Peyer's patch (tissue), 4 donors: ENCODE measurements at regions not wholly inside any gene's neighbourhood (a gene's known extent, or its start where the extent isn't known, plus 50 kb on each side); places are given as distances from the start of the nearest gene placed in this dataset.
"Not testable (repeated sequence)": the region's sequence is repeated elsewhere in the genome, so short reads cannot be mapped to it uniquely, and the experiment has no call there.

Experiments
- DNase-seq, 3 donors: peaks; one replicate each; pipeline ENCODE4 v3.0.0-alpha.2; 2017 to 2019
- H3K27ac ChIP-seq, 4 donors: fragments of 200-600 bp; sonication (generic); one replicate each; pipeline ENCODE4 v1.5.1; 2016 to 2019
- H3K27me3 ChIP-seq, 2 donors: fragments of 200-600 bp; sonication (generic); one replicate each; pipeline ENCODE4 v1.5.1; 2019
- H3K36me3 ChIP-seq, 3 donors: fragments of 200-600 bp; sonication (generic); one replicate each; pipeline ENCODE4 v1.5.1; 2016 to 2019
- H3K4me1 ChIP-seq, 4 donors: fragments of 200-600 bp; sonication (generic); one replicate each; pipeline ENCODE4 v1.5.1; 2016 to 2019
- H3K4me3 ChIP-seq, 4 donors: fragments of 200-600 bp; sonication (generic); 1 replicate in 3 of 4; 2 replicates in 1 of 4; pipeline ENCODE4 v1.5.1; 2016 to 2019; ENCODE audit warnings: mild to moderate bottlenecking in 1 of 4
- H3K9me3 ChIP-seq, 4 donors: fragments of 200-600 bp; sonication (generic); one replicate each; pipeline ENCODE4 v1.5.1; 2016 to 2019; ENCODE audit warnings: mild to moderate bottlenecking in 1 of 4
- CTCF ChIP-seq, 6 experiments: fragments of 450-650 bp in 4 of 6; fragments of 200-600 bp in 2 of 6; sonication (generic) in 1 of 6; IDR thresholded peaks; one replicate each; pipeline ENCODE4 v1.5.1; 2017 to 2019; ENCODE audit warnings: antibody characterized with exemption in 6 of 6, mild to moderate bottlenecking in 3 of 6, moderate library complexity in 1 of 6
- POLR2A ChIP-seq, 2 donors: fragments of 450-650 bp; IDR thresholded peaks; one replicate each; pipeline ENCODE4 v1.5.1; 2017; ENCODE audit warnings: antibody characterized with exemption in 2 of 2, mild to moderate bottlenecking in 2 of 2, moderate library complexity in 2 of 2

GRCh38 chr6:85004361-85004995, 240.1 kb upstream of the TBX18 start:
- Histone ChIP-seq H3K27me3 (no peaks in the 10 kb centered on the region), H3K27ac (no peak overlapping the region), H3K36me3 (no peaks in the 10 kb centered on the region), H3K4me3 (no peak overlapping the region), H3K9me3 (no peaks in the 10 kb centered on the region), H3K4me1 (no peaks in the 10 kb centered on the region)
- DNase-seq = no peak
- no peak for TF ChIP-seq POLR2A (IDR thresholded peaks at IDR 0.05)
- TF ChIP-seq CTCF (IDR thresholded peaks at IDR 0.05) = no peak

DNA sequence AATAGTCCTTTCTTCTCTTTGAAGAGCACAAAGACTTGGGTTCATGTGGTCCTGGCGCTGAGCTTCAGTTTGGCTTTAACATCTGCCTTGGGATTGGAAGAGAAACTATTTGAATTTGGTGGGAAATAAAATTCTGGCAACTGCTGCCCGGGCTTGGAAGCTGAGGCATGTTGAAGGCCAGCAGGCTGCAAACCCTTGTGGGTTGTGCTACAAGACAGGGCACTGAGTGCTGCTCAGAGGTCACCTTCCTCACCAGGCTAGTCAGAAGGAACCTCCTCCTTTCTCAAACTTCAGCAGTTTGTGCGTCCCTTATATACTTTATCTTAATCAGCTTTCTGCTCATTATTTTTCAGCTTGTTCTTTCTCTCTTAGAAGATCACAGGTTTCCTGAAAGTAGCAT, 238.4 kb upstream of the TBX18 start:
- no peak for DNase-seq
- H3K27ac ChIP-seq = no peak overlapping the region

GRCh38 chr6:85000001-85000400, 235.6 kb upstream of the TBX18 start:
- Histone ChIP-seq H3K36me3 (no peaks in the 10 kb centered on the region), H3K27me3 (no peaks in the 10 kb centered on the region), H3K27ac (no peak overlapping the region), H3K9me3 (no peaks in the 10 kb centered on the region), H3K4me3 (no peak overlapping the region), H3K4me1 (no peaks in the 10 kb centered on the region)
- TF ChIP-seq CTCF (IDR thresholded peaks at IDR 0.05) = no peak
- no peak for TF ChIP-seq POLR2A (IDR thresholded peaks at IDR 0.05)
- DNase-seq = no peak

More for the DNA sequence above, 238.4 kb upstream of the TBX18 start:
- Histone ChIP-seq H3K4me3 (no peak overlapping the region), H3K9me3 (no peaks in the 10 kb centered on the region), H3K4me1 (no peaks in the 10 kb centered on the region), H3K36me3 (no peaks in the 10 kb centered on the region), H3K27me3 (no peaks in the 10 kb centered on the region)
- TF ChIP-seq CTCF (IDR thresholded peaks at IDR 0.05) (no peak), POLR2A (IDR thresholded peaks at IDR 0.05) (no peak)

DNA sequence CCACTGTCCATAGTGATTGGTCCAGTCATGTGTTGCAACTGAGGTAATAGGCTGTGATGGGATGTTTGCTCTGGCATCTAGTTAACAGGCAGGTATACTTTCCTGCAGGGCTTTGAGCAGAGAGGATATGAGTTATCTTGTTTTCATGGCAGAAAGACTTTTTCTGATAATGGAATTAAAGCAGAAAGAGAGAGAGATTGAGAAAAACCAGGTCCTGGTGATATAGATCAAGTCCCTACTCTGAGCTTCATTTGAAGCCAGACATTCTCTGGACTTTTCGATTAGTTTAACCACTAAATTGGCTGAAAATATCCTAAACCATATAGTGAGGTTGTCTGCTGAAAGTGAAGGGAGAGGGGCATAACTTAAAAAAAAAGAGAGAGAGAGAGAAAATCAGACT, 233.8 kb upstream of the TBX18 start:
- no peak for TF ChIP-seq POLR2A (IDR thresholded peaks at IDR 0.05)
- H3K27me3 ChIP-seq = no peaks in the 10 kb centered on the region
- H3K36me3 ChIP-seq = no peaks in the 10 kb centered on the region
- no peaks in the 10 kb centered on the region for H3K4me1 ChIP-seq
- no peaks in the 10 kb centered on the region for H3K9me3 ChIP-seq
- no peak overlapping the region for H3K27ac ChIP-seq
- no peak overlapping the region for H3K4me3 ChIP-seq
- DNase-seq = no peak

- H3K27me3 ChIP-seq, H3K4me3 ChIP-seq, DNase-seq: not testable (repeated sequence)
Observed at GRCh38 chr6:84988766-84989165, 224.4 kb upstream of the TBX18 start.

GRCh38 chr6:84985490-84985889, 221.1 kb upstream of the TBX18 start:
- H3K27ac ChIP-seq, H3K9me3 ChIP-seq, H3K27me3 ChIP-seq, DNase-seq, H3K4me1 ChIP-seq, H3K36me3 ChIP-seq, H3K4me3 ChIP-seq: not testable (repeated sequence)

More at GRCh38 chr6:84988766-84989165, 224.4 kb upstream of the TBX18 start:
- not testable (repeated sequence) for H3K4me1 ChIP-seq, H3K36me3 ChIP-seq, H3K9me3 ChIP-seq, H3K27ac ChIP-seq

- H3K36me3 ChIP-seq = no peaks in the 10 kb centered on the region
Observed at GRCh38 chr6:84979541-84979940, 215.1 kb upstream of the TBX18 start.

More at GRCh38 chr6:84979541-84979940, 215.1 kb upstream of the TBX18 start:
- H3K9me3 ChIP-seq = no peaks in the 10 kb centered on the region
- no peak overlapping the region for H3K27ac ChIP-seq
- DNase-seq = no peak
- no peaks in the 10 kb centered on the region for H3K27me3 ChIP-seq
- no peak overlapping the region for H3K4me3 ChIP-seq
- TF ChIP-seq CTCF (IDR thresholded peaks at IDR 0.05) = no peak
- no peak for TF ChIP-seq POLR2A (IDR thresholded peaks at IDR 0.05)
- no peaks in the 10 kb centered on the region for H3K4me1 ChIP-seq
